GM19372 (cell line): ENCODE measurements at regions not wholly inside any gene's neighbourhood (a gene's known extent, or its start where the extent isn't known, plus 50 kb on each side); places are given as distances from the start of the nearest gene placed in this dataset.

Experiments
- ATAC-seq: cut with Tn5 transposase; IDR thresholded peaks from one replicate; pipeline ENCODE4 v1.9.1; 2021; ENCODE audit warnings: mild to moderate bottlenecking, low read depth, moderate library complexity; ENCODE audit not compliant: unreplicated experiment

- ATAC-seq: no peak
Observed at GRCh38 chr7:47724335-47724982, 142.5 kb upstream of the TNS3 start.

GRCh38 chr7:47722126-47722525 lies 140.2 kb upstream of the TNS3 start:
- no peak for ATAC-seq

- no peak for ATAC-seq
Observed at GRCh38 chr7:47721670-47722069, 139.8 kb upstream of the TNS3 start.

GRCh38 chr7:47720907-47721244 lies 139.0 kb upstream of the TNS3 start:
- ATAC-seq: no peak

GRCh38 chr7:47720141-47720906 lies 138.4 kb upstream of the TNS3 start:
- peak; percentile 49 for ATAC-seq

GRCh38 chr7:47719675-47720074 lies 137.8 kb upstream of the TNS3 start:
- no peak for ATAC-seq

- ATAC-seq: no peak
Observed at GRCh38 chr7:47715631-47716068, 133.7 kb upstream of the TNS3 start.

- ATAC-seq: peak; percentile 97
Observed at GRCh38 chr7:47714669-47715607, 133.0 kb upstream of the TNS3 start.

GRCh38 chr7:47713595-47713994 lies 131.7 kb upstream of the TNS3 start:
- no peak for ATAC-seq

GRCh38 chr7:47712416-47712815 lies 130.5 kb upstream of the TNS3 start:
- no peak for ATAC-seq

- no peak for ATAC-seq
Observed at GRCh38 chr7:47711776-47712175, 129.9 kb upstream of the TNS3 start.

GRCh38 chr7:47710201-47710935 lies 128.5 kb upstream of the TNS3 start:
- no peak for ATAC-seq

- ATAC-seq: no peak
Observed at GRCh38 chr7:47709451-47709850, 127.5 kb upstream of the TNS3 start.

GRCh38 chr7:47709051-47709450 lies 127.1 kb upstream of the TNS3 start:
- ATAC-seq: no peak

GRCh38 chr7:47707583-47707982 lies 125.7 kb upstream of the TNS3 start:
- ATAC-seq: no peak

- ATAC-seq: no peak
Observed at GRCh38 chr7:47704936-47705335, 123.0 kb upstream of the TNS3 start.

- ATAC-seq: no peak
Observed at GRCh38 chr7:47702080-47702479, 120.2 kb upstream of the TNS3 start.

GRCh38 chr7:47698386-47698785 lies 116.5 kb upstream of the TNS3 start:
- ATAC-seq: no peak

- no peak for ATAC-seq
Observed at GRCh38 chr7:47697543-47697942, 115.6 kb upstream of the TNS3 start.

- no peak for ATAC-seq
Observed at GRCh38 chr7:47696152-47696710, 114.3 kb upstream of the TNS3 start.
